Keratinocyte (primary cell): ENCODE measurements at regions not wholly inside any gene's neighbourhood (a gene's known extent, or its start where the extent isn't known, plus 50 kb on each side); places are given as distances from the start of the nearest gene placed in this dataset.

ENCODE experiments used
- DNase-seq: peaks from one replicate; pipeline ENCODE4 v3.0.0-alpha.2; 2011; ENCODE audit warnings: low read depth, missing footprints, low spot score
- FAIRE-seq: peaks from 2 replicates; lab custom pipeline; 2011; peaks lifted over from hg19 to GRCh38; lab: Jason Lieb, UNC
- H2AFZ ChIP-seq: 2 replicates; pipeline ENCODE4 v1.6.0; 2012; ENCODE audit warnings: low read length, control low read depth, inconsistent platforms; ENCODE audit not compliant: control insufficient read depth
- H3K27ac ChIP-seq: 2 replicates; pipeline ENCODE4 v1.5.1; 2011; ENCODE audit warnings: low read length; ENCODE audit not compliant: control insufficient read depth, insufficient read depth
- H3K27me3 ChIP-seq: 3 replicates; pipeline ENCODE4 v1.6.0; 2011; ENCODE audit warnings: low read length; ENCODE audit not compliant: control insufficient read depth, insufficient read depth; ENCODE audit errors: extremely low read depth
- H3K36me3 ChIP-seq, 2 experiments: 2 replicates in 1 of 2; 3 replicates in 1 of 2; pipeline ENCODE4 v1.5.1; 2011; ENCODE audit warnings: low read length in 2 of 2, mild to moderate bottlenecking in 1 of 2; ENCODE audit not compliant: control insufficient read depth in 2 of 2, insufficient read depth in 2 of 2; ENCODE audit errors: extremely low read depth in 1 of 2
- H3K4me1 ChIP-seq: 3 replicates; pipeline ENCODE4 v1.5.1; 2011; ENCODE audit warnings: low read length; ENCODE audit not compliant: control insufficient read depth, insufficient read depth; ENCODE audit errors: extremely low read depth
- H3K4me2 ChIP-seq: 3 replicates; pipeline ENCODE4 v1.6.0; 2011; ENCODE audit warnings: low read depth, low read length; ENCODE audit not compliant: control insufficient read depth, insufficient read depth; ENCODE audit errors: extremely low read depth
- H3K4me3 ChIP-seq, 3 experiments: fragments of 200-600 bp in 1 of 3; sonication (generic) in 1 of 3; 2 replicates in 2 of 3; 3 replicates in 1 of 3; pipeline ENCODE4 v1.5.1; 2011 to 2016; ENCODE audit warnings: low read length in 3 of 3, mild to moderate bottlenecking in 3 of 3, control low read depth in 2 of 3, inconsistent platforms in 1 of 3, low read depth in 1 of 3, mixed read lengths in 1 of 3, mixed run types in 1 of 3, moderate library complexity in 1 of 3; ENCODE audit not compliant: control insufficient read depth in 2 of 3, insufficient read depth in 2 of 3; ENCODE audit errors: extremely low read depth in 1 of 3
- H3K79me2 ChIP-seq: 2 replicates; pipeline ENCODE4 v1.6.0; 2012; ENCODE audit warnings: low read length; ENCODE audit not compliant: control insufficient read depth, insufficient read depth
- H3K9ac ChIP-seq: 3 replicates; pipeline ENCODE4 v1.6.0; 2011; ENCODE audit warnings: low read length; ENCODE audit not compliant: control insufficient read depth, insufficient read depth; ENCODE audit errors: extremely low read depth
- H3K9me1 ChIP-seq: 3 replicates; pipeline ENCODE4 v1.6.0; 2011; ENCODE audit warnings: low read length; ENCODE audit not compliant: control insufficient read depth, insufficient read depth; ENCODE audit errors: extremely low read depth
- H3K9me3 ChIP-seq: 2 replicates; pipeline ENCODE4 v1.5.1; 2012; ENCODE audit warnings: low read depth, low read length; ENCODE audit not compliant: control insufficient read depth
- H4K20me1 ChIP-seq: 3 replicates; pipeline ENCODE4 v1.6.0; 2011; ENCODE audit warnings: low read length; ENCODE audit not compliant: control insufficient read depth, insufficient read depth; ENCODE audit errors: extremely low read depth
- CTCF ChIP-seq, 3 experiments: IDR thresholded peaks in 1 of 3; conservative IDR thresholded peaks in 1 of 3; optimal IDR thresholded peaks in 1 of 3; 2 replicates in 2 of 3; 3 replicates in 1 of 3; pipeline versions ENCODE3 to v1.5.1; 2011; ENCODE audit warnings: low read length in 3 of 3, mild to moderate bottlenecking in 3 of 3, moderate library complexity in 2 of 3, control low read depth in 1 of 3, inconsistent platforms in 1 of 3; ENCODE audit not compliant: insufficient read depth in 2 of 3; ENCODE audit errors: extremely low read depth in 1 of 3
- EZH2 ChIP-seq: IDR thresholded peaks from one replicate; pipeline ENCODE4 v1.6.1; 2012; ENCODE audit warnings: inconsistent platforms, mild to moderate bottlenecking, low read length, moderate library complexity
- dilution Hi-C: fragments of 300-500 bp; cut with MboI; formaldehyde crosslinking; loops from one replicate; pipeline ENCODE4 v1.7.0; 2020; ENCODE audit warnings: low sequenced_read_pairs; ENCODE audit not compliant: extremely low pct_ligation_motif_present

GRCh38 chr2:34949316-34949715, 1350.2 kb upstream of the FAM98A start:
- no peaks in the 10 kb centered on the region for H3K27me3 ChIP-seq
- H3K4me2 ChIP-seq, result no peak overlapping the region
- H4K20me1 ChIP-seq, result no peaks in the 10 kb centered on the region
- FAIRE-seq (no peak), DNase-seq (no peak)
- dilution Hi-C loops, result no loop called here
- no peak overlapping the region for H3K27ac ChIP-seq
- no peak overlapping the region for H3K4me3 ChIP-seq
- H3K9me1 ChIP-seq, result no peaks in the 10 kb centered on the region
- no peaks in the 10 kb centered on the region for H3K36me3 ChIP-seq
- H2AFZ ChIP-seq, result no peak overlapping the region
- no peaks in the 10 kb centered on the region for H3K4me1 ChIP-seq
- TF ChIP-seq EZH2 (no peak), CTCF (optimal IDR thresholded peaks at IDR 0.05 in 1 of 3, IDR thresholded peaks at IDR 0.05 in 1 of 3, conservative IDR thresholded peaks at IDR 0.05 in 1 of 3; ENCODE audit: extremely low read depth in 1 of 3, insufficient read depth in 2 of 3, low read length in 3 of 3) (no peak)
- H3K9me3 ChIP-seq, result no peaks in the 10 kb centered on the region
- H3K79me2 ChIP-seq, result no peaks in the 10 kb centered on the region
- no peak overlapping the region for H3K9ac ChIP-seq

- no peak overlapping the region for H2AFZ ChIP-seq
- H3K4me2 ChIP-seq, result no peak overlapping the region
- H3K4me3 ChIP-seq, result no peak overlapping the region
- H3K27me3 ChIP-seq, result no peaks in the 10 kb centered on the region
- H3K4me1 ChIP-seq, result no peaks in the 10 kb centered on the region
- no peak for FAIRE-seq
- TF ChIP-seq EZH2 (no peak), CTCF (optimal IDR thresholded peaks at IDR 0.05 in 1 of 3, IDR thresholded peaks at IDR 0.05 in 1 of 3, conservative IDR thresholded peaks at IDR 0.05 in 1 of 3; ENCODE audit: extremely low read depth in 1 of 3, insufficient read depth in 2 of 3, low read length in 3 of 3) (no peak)
- dilution Hi-C loops, result no loop called here
- no peaks in the 10 kb centered on the region for H4K20me1 ChIP-seq
- H3K9ac ChIP-seq, result no peak overlapping the region
- H3K27ac ChIP-seq, result no peak overlapping the region
- no peaks in the 10 kb centered on the region for H3K36me3 ChIP-seq
- DNase-seq, result no peak
- H3K9me1 ChIP-seq, result no peaks in the 10 kb centered on the region
- H3K9me3 ChIP-seq, result no peaks in the 10 kb centered on the region
- no peaks in the 10 kb centered on the region for H3K79me2 ChIP-seq
Measured at GRCh38 chr2:34936089-34936488, 1337.0 kb upstream of the FAM98A start.
